Upper lobe of right lung (tissue), 1 donor: ENCODE measurements at regions not wholly inside any gene's neighbourhood (a gene's known extent, or its start where the extent isn't known, plus 50 kb on each side); places are given as distances from the start of the nearest gene placed in this dataset.

Experiments
- ATAC-seq: fragments of 200-7000 bp; cut with Tn5 transposase; one replicate; pipeline ENCODE4 v1.9.1; 2020; ENCODE audit warnings: mild to moderate bottlenecking, moderate library complexity
- DNase-seq: peaks from one replicate; pipeline ENCODE4 v3.0.0-alpha.2; 2020
- H3K27ac ChIP-seq: fragments of 200-600 bp; one replicate; pipeline ENCODE4 v1.8.0; 2022
- H3K27me3 ChIP-seq: fragments of 200-600 bp; one replicate; pipeline ENCODE4 v1.8.0; 2022; ENCODE audit warnings: mild to moderate bottlenecking
- H3K36me3 ChIP-seq: fragments of 200-600 bp; one replicate; pipeline ENCODE4 v1.8.0; 2022
- H3K4me1 ChIP-seq: fragments of 200-600 bp; one replicate; pipeline ENCODE4 v1.8.0; 2022
- H3K4me3 ChIP-seq: fragments of 200-600 bp; one replicate; pipeline ENCODE4 v1.8.0; 2022; ENCODE audit warnings: mild to moderate bottlenecking
- H3K9me3 ChIP-seq: fragments of 200-600 bp; one replicate; pipeline ENCODE4 v1.8.0; 2022
- intact Hi-C: fragments of 100-400 bp; cut with DNase I; formaldehyde crosslinking; loops from one replicate; pipeline ENCODE4 v1.11.0; 2022
- TF ChIP-seq, protein P1 (sequence below): fragments of 200-600 bp; IDR thresholded peaks from one replicate; pipeline ENCODE4 v1.8.0; 2022; ENCODE audit warnings: antibody characterized with exemption
- donor health status: DM: no; HTN: yes; CAD: no; lungs with severe emphysema.

- DNase-seq (no peak), ATAC-seq (no peak)
- no peaks in the 10 kb centered on the region for H3K4me1 ChIP-seq
- TF ChIP-seq, protein P1, sequence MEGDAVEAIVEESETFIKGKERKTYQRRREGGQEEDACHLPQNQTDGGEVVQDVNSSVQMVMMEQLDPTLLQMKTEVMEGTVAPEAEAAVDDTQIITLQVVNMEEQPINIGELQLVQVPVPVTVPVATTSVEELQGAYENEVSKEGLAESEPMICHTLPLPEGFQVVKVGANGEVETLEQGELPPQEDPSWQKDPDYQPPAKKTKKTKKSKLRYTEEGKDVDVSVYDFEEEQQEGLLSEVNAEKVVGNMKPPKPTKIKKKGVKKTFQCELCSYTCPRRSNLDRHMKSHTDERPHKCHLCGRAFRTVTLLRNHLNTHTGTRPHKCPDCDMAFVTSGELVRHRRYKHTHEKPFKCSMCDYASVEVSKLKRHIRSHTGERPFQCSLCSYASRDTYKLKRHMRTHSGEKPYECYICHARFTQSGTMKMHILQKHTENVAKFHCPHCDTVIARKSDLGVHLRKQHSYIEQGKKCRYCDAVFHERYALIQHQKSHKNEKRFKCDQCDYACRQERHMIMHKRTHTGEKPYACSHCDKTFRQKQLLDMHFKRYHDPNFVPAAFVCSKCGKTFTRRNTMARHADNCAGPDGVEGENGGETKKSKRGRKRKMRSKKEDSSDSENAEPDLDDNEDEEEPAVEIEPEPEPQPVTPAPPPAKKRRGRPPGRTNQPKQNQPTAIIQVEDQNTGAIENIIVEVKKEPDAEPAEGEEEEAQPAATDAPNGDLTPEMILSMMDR = no peak
- peaks cover 4% of the 10 kb centered on the region for H3K27me3 ChIP-seq
- no peak overlapping the region for H3K4me3 ChIP-seq
- no peaks in the 10 kb centered on the region for H3K9me3 ChIP-seq
- no peak overlapping the region for H3K27ac ChIP-seq
- no peaks in the 10 kb centered on the region for H3K36me3 ChIP-seq
- intact Hi-C loops = no loop called here
Measured at GRCh38 chr5:158611581-158611980, 488.1 kb downstream of the EBF1 start.

DNA sequence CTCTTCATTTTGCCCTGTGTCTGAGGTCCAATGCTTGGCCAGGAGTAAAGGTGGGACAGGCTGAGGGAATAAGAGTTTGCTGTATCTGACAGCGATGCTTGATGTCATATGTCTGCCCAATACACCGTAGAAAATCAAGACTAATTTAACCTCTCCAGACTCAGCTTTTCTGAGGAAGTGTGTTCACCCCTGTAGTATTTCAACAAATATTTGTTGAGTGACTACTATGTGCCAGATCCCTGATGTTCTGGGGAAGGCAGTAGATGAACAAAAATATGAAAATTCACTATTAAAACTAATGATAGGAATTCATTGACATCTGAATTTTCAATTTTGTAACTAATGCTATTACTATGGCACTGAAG, 489.7 kb downstream of the EBF1 start:
- DNase-seq (no peak), ATAC-seq (no peak)
- TF ChIP-seq, protein P1 = no peak
- Histone ChIP-seq H3K27me3 (peaks cover 4% of the 10 kb centered on the region), H3K4me1 (no peaks in the 10 kb centered on the region), H3K9me3 (no peaks in the 10 kb centered on the region), H3K27ac (no peak overlapping the region), H3K36me3 (no peaks in the 10 kb centered on the region), H3K4me3 (no peak overlapping the region)
- intact Hi-C loops = no loop called here

- H3K9me3 ChIP-seq = no peaks in the 10 kb centered on the region
- ATAC-seq (no peak), DNase-seq (no peak)
- TF ChIP-seq, protein P1 = no peak
- no peak overlapping the region for H3K27ac ChIP-seq
- H3K27me3 ChIP-seq = peaks cover 4% of the 10 kb centered on the region
- no peaks in the 10 kb centered on the region for H3K36me3 ChIP-seq
- intact Hi-C loops = no loop called here
- H3K4me3 ChIP-seq = no peak overlapping the region
- no peaks in the 10 kb centered on the region for H3K4me1 ChIP-seq
Measured at GRCh38 chr5:158609333-158610050, 490.2 kb downstream of the EBF1 start.

DNA sequence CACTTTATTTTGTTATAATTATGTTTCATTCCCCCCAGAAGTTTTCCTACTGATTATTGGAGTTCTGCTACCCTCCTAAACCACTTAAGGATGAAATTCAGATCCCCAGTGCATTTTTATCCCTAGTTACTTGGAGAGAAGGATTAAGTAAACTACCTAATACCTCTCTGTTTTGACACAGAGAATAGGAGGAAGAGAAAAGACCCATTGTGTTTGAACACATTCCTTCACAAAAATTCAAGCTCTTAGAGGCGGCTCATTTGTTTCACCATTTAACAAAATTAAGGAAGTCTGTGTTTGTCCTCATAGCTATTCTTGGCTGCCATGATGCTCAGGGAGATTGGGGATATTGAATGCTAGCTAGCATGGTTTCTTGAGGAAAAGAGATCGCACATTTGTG, 492.6 kb downstream of the EBF1 start:
- Histone ChIP-seq H3K4me1 (no peaks in the 10 kb centered on the region), H3K27me3 (no peaks in the 10 kb centered on the region), H3K9me3 (no peaks in the 10 kb centered on the region), H3K27ac (no peak overlapping the region), H3K4me3 (no peak overlapping the region), H3K36me3 (no peaks in the 10 kb centered on the region)
- intact Hi-C loops = no loop called here
- ATAC-seq (no peak), DNase-seq (no peak)
- TF ChIP-seq, protein P1 = no peak

- H3K27ac ChIP-seq = no peak overlapping the region
- H3K4me3 ChIP-seq = no peak overlapping the region
- TF ChIP-seq, protein P1 = no peak
- H3K4me1 ChIP-seq = no peaks in the 10 kb centered on the region
- H3K27me3 ChIP-seq = no peaks in the 10 kb centered on the region
- no peaks in the 10 kb centered on the region for H3K9me3 ChIP-seq
- H3K36me3 ChIP-seq = no peaks in the 10 kb centered on the region
- ATAC-seq = no peak
- DNase-seq = no peak
- intact Hi-C loops = no loop called here
Measured at GRCh38 chr5:158606233-158606632, 493.5 kb downstream of the EBF1 start.

DNA sequence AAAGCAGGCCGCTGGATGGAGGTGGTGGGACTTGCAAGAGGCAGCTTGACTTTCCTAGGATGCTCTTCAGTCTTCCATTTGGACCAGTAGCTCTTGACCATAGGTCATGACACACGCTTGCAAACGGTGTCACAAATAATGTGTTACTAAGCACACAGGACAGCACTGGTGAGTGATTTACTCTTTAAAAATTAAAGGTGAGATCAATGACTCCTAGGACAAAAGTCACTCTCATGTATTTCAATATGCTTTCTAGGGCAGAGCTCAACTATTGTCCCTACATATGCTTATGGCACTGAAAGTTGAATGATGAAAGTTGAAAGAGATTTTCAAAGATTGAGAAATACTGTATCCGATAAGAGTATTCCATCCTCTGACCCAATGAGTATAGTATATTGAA, 496.7 kb downstream of the EBF1 start:
- Histone ChIP-seq H3K4me3 (no peak overlapping the region), H3K27me3 (no peaks in the 10 kb centered on the region), H3K4me1 (no peaks in the 10 kb centered on the region), H3K9me3 (no peaks in the 10 kb centered on the region), H3K27ac (no peak overlapping the region), H3K36me3 (no peaks in the 10 kb centered on the region)
- TF ChIP-seq, protein P1 = no peak
- intact Hi-C loops = no loop called here
- no peak for DNase-seq
- no peak for ATAC-seq
